22Rv1 (cell line): ENCODE measurements at regions not wholly inside any gene's neighbourhood (a gene's known extent, or its start where the extent isn't known, plus 50 kb on each side); places are given as distances from the start of the nearest gene placed in this dataset.

Source experiments
- CTCF ChIP-seq: fragments of 450-650 bp; IDR thresholded peaks from 2 replicates; pipeline ENCODE4 v1.5.1; 2017; ENCODE audit warnings: mild to moderate bottlenecking
- ZFX ChIP-seq: fragments of 450-650 bp; IDR thresholded peaks from 2 replicates; pipeline ENCODE4 v1.6.1; 2017; ENCODE audit warnings: antibody characterized with exemption, borderline replicate concordance

DNA sequence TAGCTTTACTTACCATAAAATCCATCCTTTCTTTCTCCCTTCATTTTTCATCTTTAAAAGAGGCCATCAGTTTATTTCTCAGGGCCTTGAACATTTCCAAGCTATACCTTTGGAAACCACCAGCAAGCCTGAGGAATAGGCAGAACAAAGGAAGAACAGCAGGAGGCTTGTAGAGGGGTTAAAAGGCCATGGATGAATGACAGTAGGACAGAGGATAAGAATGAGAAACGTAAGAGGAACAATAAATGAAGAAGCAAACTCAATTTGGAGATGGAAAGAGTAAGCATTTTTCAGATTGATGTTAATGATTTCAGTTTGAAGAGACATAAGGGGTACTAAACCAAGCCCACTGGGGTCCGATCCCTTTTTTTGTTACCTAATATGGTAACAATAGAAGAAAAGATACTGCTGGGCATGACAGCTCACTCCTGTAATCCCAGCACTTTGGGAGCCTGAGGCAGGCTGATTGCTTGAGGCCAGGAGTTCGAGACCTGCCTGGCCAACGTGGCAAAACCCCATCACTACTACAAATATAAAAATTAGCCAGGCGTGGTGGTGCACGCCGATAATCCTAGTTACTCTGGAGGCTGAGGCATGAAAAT lies 106.6 kb upstream of the NMUR2 start:
- TF ChIP-seq CTCF (no peak), ZFX (no peak)
